ENCODE measurements at regions not wholly inside any gene's neighbourhood (a gene's known extent, or its start where the extent isn't known, plus 50 kb on each side); places are given as distances from the start of the nearest gene placed in this dataset.
A peak's percentile ranks its signal among the peaks of the same experiment; 100 is the strongest.
"Not testable (repeated sequence)": the region's sequence is repeated elsewhere in the genome, so short reads cannot be mapped to it uniquely, and the experiment has no call there.

DNA sequence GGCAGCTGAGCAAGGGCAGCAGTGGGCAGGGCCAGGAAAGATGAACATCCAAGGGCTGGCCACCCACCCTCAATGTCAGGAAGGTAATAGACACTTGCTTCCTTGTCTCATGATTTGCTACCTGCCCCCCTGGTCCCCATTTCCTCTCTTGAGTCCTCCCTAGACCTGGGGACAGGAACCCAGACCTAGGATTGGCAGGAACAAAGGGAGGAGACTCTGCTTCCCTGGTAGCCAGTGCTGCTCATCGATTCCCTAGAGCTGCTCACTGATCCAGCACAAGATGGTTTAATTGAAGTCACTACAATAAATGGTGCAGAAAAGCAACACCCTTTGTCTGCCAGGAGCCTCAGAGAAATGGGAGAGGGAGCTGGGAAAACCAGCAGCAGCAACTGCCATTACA, 67.8 kb upstream of the CHST1 start:
- Histone ChIP-seq H3K4me1 (no peaks in the 10 kb centered on the region), H3K27ac (no peak overlapping the region), H3K9me3 (replicated peaks) (no peaks in the 10 kb centered on the region), H3K27me3 (no peaks in the 10 kb centered on the region), H3K36me3 (no peaks in the 10 kb centered on the region), H3K4me3 (no peak overlapping the region)
- no peak for DNase-seq

- DNase-seq: no peak
These were observed 66.9 kb upstream of the CHST1 start for GRCh38 chr11:45732343-45732742.

GRCh38 chr11:45731171-45731570, 65.7 kb upstream of the CHST1 start:
- peak in 1 of 2 experiments; percentile 22 for DNase-seq
- not testable (repeated sequence) for H3K36me3 ChIP-seq; H3K4me3 ChIP-seq; H3K27ac ChIP-seq; H3K4me1 ChIP-seq; H3K9me3 ChIP-seq (replicated peaks); H3K27me3 ChIP-seq

More at GRCh38 chr11:45732343-45732742, 66.9 kb upstream of the CHST1 start:
- no peak overlapping the region for H3K4me3 ChIP-seq
- H3K36me3 ChIP-seq: no peaks in the 10 kb centered on the region
- H3K27ac ChIP-seq: no peak overlapping the region
- no peaks in the 10 kb centered on the region for H3K9me3 ChIP-seq (replicated peaks)
- H3K27me3 ChIP-seq: 0 out of 2 replicates have a peak, but pooled peaks cover under 1% of the 10 kb centered on the region
- no peaks in the 10 kb centered on the region for H3K4me1 ChIP-seq

DNA sequence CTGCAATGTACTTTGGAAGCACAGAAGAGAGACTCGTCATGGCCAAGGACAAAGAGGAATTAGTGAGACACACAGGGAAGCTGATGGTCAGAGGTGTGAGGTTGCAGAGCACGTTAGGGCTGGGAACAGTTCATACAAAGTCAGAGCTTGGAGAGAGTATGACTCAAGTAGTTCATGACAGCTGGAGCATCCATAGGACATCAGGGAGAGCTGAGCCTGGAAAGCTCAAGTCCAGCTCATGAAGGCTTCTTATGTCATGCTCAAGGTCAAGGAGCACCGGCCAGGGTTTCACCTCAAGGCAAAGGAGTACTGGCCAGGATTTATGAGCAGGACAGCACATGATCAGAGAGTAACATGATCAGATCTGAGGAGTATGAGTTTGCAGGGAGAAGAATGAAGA, 64.6 kb upstream of the CHST1 start:
- Histone ChIP-seq H3K36me3 (no peaks in the 10 kb centered on the region), H3K4me1 (no peaks in the 10 kb centered on the region), H3K9me3 (replicated peaks) (no peaks in the 10 kb centered on the region), H3K27ac (no peak overlapping the region), H3K27me3 (0 out of 2 replicates have a peak, but pooled peaks cover 10% of the 10 kb centered on the region), H3K4me3 (no peak overlapping the region)
- DNase-seq: no peak

DNA sequence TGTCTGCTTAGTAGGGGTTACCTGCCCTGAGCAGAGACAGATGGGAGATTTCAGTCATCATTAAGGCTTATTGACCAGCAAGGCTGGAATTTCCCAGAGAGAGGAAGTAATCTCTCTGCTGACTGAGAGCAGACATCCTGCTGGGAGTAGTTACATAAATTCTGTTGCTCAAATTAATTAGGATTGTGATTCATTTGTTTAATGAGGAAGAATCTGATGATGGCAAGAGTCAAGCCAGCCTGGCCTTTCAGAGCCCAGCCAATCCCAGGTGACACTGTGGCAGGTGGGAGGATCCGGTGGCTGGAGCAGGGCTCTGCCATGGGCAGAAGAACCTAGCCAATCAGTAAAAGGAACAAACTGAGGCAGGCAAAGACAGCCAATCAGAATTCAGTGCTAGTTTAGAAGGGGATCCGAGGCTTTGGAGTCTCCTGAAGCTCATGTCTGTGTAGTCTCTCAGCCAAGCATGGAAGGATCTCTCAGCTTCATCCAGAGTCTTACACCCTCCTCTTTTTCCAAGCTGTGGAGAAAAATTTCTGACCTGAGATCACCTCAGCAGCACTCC, 61.2 kb upstream of the CHST1 start:
- Histone ChIP-seq H3K4me1 (no peaks in the 10 kb centered on the region), H3K27ac (no peak overlapping the region), H3K9me3 (replicated peaks) (no peaks in the 10 kb centered on the region), H3K27me3 (0 out of 2 replicates have a peak, but pooled peaks cover 12% of the 10 kb centered on the region), H3K4me3 (no peak overlapping the region), H3K36me3 (no peaks in the 10 kb centered on the region)
- no peak for DNase-seq

GRCh38 chr11:45725776-45726492, 60.5 kb upstream of the CHST1 start:
- Histone ChIP-seq H3K9me3 (replicated peaks) (no peaks in the 10 kb centered on the region), H3K27me3 (0 out of 2 replicates have a peak, but pooled peaks cover 12% of the 10 kb centered on the region), H3K27ac (no peak overlapping the region), H3K4me3 (no peak overlapping the region), H3K36me3 (no peaks in the 10 kb centered on the region), H3K4me1 (no peaks in the 10 kb centered on the region)
- no peak for DNase-seq

DNA sequence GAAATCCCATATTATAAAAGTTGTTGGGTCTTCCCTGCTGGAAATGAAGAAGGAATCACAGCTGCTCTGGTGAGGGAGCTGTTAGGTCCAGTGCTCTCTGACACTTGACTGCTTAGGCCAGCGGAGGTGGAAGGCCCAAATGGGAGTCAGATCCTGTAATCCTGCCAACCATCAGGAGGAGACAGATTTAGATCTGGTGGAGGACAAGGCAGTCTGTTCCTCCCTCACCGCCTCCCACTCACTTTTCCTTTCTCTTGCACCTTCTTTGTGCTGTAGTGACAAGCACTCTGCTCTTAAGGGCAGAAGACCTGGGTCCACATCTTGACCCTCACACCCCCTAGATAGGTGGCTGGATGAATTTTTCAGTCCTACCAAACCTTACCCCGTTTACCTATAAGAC, 59.7 kb upstream of the CHST1 start:
- no peak overlapping the region for H3K4me3 ChIP-seq
- DNase-seq: no peak
- no peaks in the 10 kb centered on the region for H3K36me3 ChIP-seq
- no peaks in the 10 kb centered on the region for H3K9me3 ChIP-seq (replicated peaks)
- H3K4me1 ChIP-seq: no peaks in the 10 kb centered on the region
- H3K27me3 ChIP-seq: 0 out of 2 replicates have a peak, but pooled peaks cover 12% of the 10 kb centered on the region
- no peak overlapping the region for H3K27ac ChIP-seq

- H3K27me3 ChIP-seq: 0 out of 2 replicates have a peak, but pooled peaks cover 12% of the 10 kb centered on the region
- no peak overlapping the region for H3K4me3 ChIP-seq
- no peaks in the 10 kb centered on the region for H3K4me1 ChIP-seq
- no peaks in the 10 kb centered on the region for H3K9me3 ChIP-seq (replicated peaks)
- H3K27ac ChIP-seq: no peak overlapping the region
- H3K36me3 ChIP-seq: no peaks in the 10 kb centered on the region
- DNase-seq: peak in 1 of 2 experiments; percentile 5
These were observed 58.7 kb upstream of the CHST1 start for GRCh38 chr11:45724153-45724552.

DNA sequence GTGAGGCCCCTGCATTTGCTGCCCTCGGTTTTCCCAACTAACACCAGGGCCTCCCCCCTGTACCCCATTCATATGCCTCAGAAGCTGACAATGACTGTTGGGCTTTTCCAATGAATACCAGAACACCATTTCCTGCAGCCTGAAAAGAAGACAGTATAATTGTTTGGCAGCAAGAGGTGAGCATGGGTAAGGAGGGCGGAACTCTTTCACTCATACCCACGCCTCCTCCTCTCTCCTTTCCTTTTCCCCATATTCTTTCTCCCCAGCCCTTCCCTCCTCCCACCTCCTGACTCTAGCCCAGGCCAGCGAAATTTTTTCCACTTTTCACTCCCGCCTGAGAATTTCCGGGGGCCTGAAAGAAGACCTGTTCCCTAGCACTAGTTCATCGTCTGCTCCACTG, 58.0 kb upstream of the CHST1 start:
- no peak overlapping the region for H3K4me3 ChIP-seq
- no peaks in the 10 kb centered on the region for H3K36me3 ChIP-seq
- no peak for DNase-seq
- H3K9me3 ChIP-seq (replicated peaks): no peaks in the 10 kb centered on the region
- no peaks in the 10 kb centered on the region for H3K4me1 ChIP-seq
- no peak overlapping the region for H3K27ac ChIP-seq
- 0 out of 2 replicates have a peak, but pooled peaks cover 12% of the 10 kb centered on the region for H3K27me3 ChIP-seq

DNA sequence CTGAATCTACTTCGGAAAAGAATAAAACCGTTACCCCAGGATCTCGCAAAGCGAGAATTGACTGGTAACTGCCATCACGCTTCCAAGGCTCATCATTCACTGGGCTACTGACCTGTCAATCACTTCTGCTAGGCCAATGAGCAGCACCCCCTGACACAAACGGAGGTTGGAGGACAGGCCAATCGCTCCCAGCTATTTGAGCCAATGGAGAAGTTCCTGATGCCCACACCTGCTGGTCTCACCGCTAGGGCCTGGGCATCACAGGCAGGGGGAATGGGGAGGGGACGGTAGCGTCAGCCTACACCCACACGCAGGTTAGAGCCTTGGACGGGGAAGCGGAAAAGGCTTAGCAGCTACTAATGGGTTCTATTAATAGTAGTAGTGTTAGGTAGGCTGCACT, 56.7 kb upstream of the CHST1 start:
- Histone ChIP-seq H3K9me3 (replicated peaks) (no peaks in the 10 kb centered on the region), H3K27me3 (peaks cover 12% of the 10 kb centered on the region; the same call in 1 of the 2 replicates), H3K4me1 (no peaks in the 10 kb centered on the region), H3K4me3 (no peak overlapping the region), H3K36me3 (no peaks in the 10 kb centered on the region), H3K27ac (no peak overlapping the region)
- no peak for DNase-seq

- Histone ChIP-seq H3K9me3 (replicated peaks) (no peaks in the 10 kb centered on the region), H3K4me3 (no peak overlapping the region), H3K4me1 (no peaks in the 10 kb centered on the region), H3K27me3 (peaks cover 4% of the 10 kb centered on the region; the same call in 1 of the 2 replicates), H3K27ac (no peak overlapping the region), H3K36me3 (no peaks in the 10 kb centered on the region)
- DNase-seq: no peak
These were observed 52.1 kb upstream of the CHST1 start for GRCh38 chr11:45717526-45717925.

GRCh38 chr11:45715418-45715817, 50.0 kb upstream of the CHST1 start:
- Histone ChIP-seq H3K4me3 (no peak overlapping the region), H3K4me1 (no peaks in the 10 kb centered on the region), H3K27me3 (peaks cover 4% of the 10 kb centered on the region; the same call in 1 of the 2 replicates), H3K36me3 (no peaks in the 10 kb centered on the region), H3K9me3 (replicated peaks) (no peaks in the 10 kb centered on the region), H3K27ac (no peak overlapping the region)
- no peak for DNase-seq

Data from SJCRH30 (cell line).